ENCODE measurements at regions not wholly inside any gene's neighbourhood (a gene's known extent, or its start where the extent isn't known, plus 50 kb on each side); places are given as distances from the start of the nearest gene placed in this dataset.
"Not testable (repeated sequence)": the region's sequence is repeated elsewhere in the genome, so short reads cannot be mapped to it uniquely, and the experiment has no call there.

- intact Hi-C loops (cut with DNase I) = loop anchor here (5.0 to 10.0 kb wide), 2 partner anchors 110 to 153 kb away; no protein-coding TSS in a partner anchor
- no peak for ATAC-seq
- no peak for DNase-seq (ENCODE audit: missing footprints)
Observed at GRCh38 chr7:46934198-46934825, 647.6 kb downstream of the TNS3 start.

GRCh38 chr7:46933596-46933995 is 648.3 kb downstream of the TNS3 start:
- no peak for DNase-seq (ENCODE audit: missing footprints)
- intact Hi-C loops (cut with DNase I) = loop anchor here (5.0 to 10.0 kb wide), 2 partner anchors 111 to 154 kb away; no protein-coding TSS in a partner anchor
- peak; percentile 38 for ATAC-seq

GRCh38 chr7:46932676-46933424 is 649.1 kb downstream of the TNS3 start:
- DNase-seq (ENCODE audit: missing footprints) = peak; percentile 69
- intact Hi-C loops (cut with DNase I) = loop anchor here (5.0 to 10.0 kb wide), 2 partner anchors 112 to 154 kb away; no protein-coding TSS in a partner anchor
- ATAC-seq = peak; percentile 87

GRCh38 chr7:46932306-46932675 is 649.6 kb downstream of the TNS3 start:
- DNase-seq (ENCODE audit: missing footprints) (no peak), ATAC-seq (no peak)
- intact Hi-C loops (cut with DNase I) = loop anchor here (5.0 to 10.0 kb wide), 2 partner anchors 113 to 155 kb away; no protein-coding TSS in a partner anchor

GRCh38 chr7:46930366-46930765 is 651.5 kb downstream of the TNS3 start:
- peak; percentile 52 for ATAC-seq
- DNase-seq (ENCODE audit: missing footprints) = no peak
- intact Hi-C loops (cut with DNase I) = loop anchor here (2.0 to 10.0 kb wide), 3 partner anchors 114 to 1008 kb away; no protein-coding TSS in a partner anchor

GRCh38 chr7:46929359-46929758 is 652.6 kb downstream of the TNS3 start:
- ATAC-seq = no peak
- DNase-seq (ENCODE audit: missing footprints) = no peak
- intact Hi-C loops (cut with DNase I) = no loop called here

GRCh38 chr7:46928719-46929118 is 653.2 kb downstream of the TNS3 start:
- ATAC-seq (no peak), DNase-seq (ENCODE audit: missing footprints) (no peak)
- intact Hi-C loops (cut with DNase I) = no loop called here

- intact Hi-C loops (cut with DNase I) = no loop called here
- ATAC-seq (no peak), DNase-seq (ENCODE audit: missing footprints) (no peak)
Observed at GRCh38 chr7:46927131-46927810, 654.6 kb downstream of the TNS3 start.

- intact Hi-C loops (cut with DNase I) = no loop called here
- ATAC-seq = no peak
- no peak for DNase-seq (ENCODE audit: missing footprints)
Observed at GRCh38 chr7:46916581-46916980, 665.3 kb downstream of the TNS3 start.

- intact Hi-C loops (cut with DNase I) = no loop called here
- no peak for ATAC-seq
- DNase-seq (ENCODE audit: missing footprints) = no peak
Observed at GRCh38 chr7:46912692-46913091, 669.2 kb downstream of the TNS3 start.

GRCh38 chr7:46909601-46910051 is 672.3 kb downstream of the TNS3 start:
- intact Hi-C loops (cut with DNase I) = no loop called here
- ATAC-seq (no peak), DNase-seq (ENCODE audit: missing footprints) (no peak)

- intact Hi-C loops (cut with DNase I) = no loop called here
- DNase-seq (ENCODE audit: missing footprints) = no peak
- no peak for ATAC-seq
Observed at GRCh38 chr7:46908770-46909169, 673.1 kb downstream of the TNS3 start.

GRCh38 chr7:46904523-46904922 is 677.4 kb downstream of the TNS3 start:
- DNase-seq (ENCODE audit: missing footprints); intact Hi-C loops (cut with DNase I); ATAC-seq: not testable (repeated sequence)

GRCh38 chr7:46902463-46902862 is 679.4 kb downstream of the TNS3 start:
- intact Hi-C loops (cut with DNase I) = no loop called here
- ATAC-seq = no peak
- DNase-seq (ENCODE audit: missing footprints) = no peak

GRCh38 chr7:46900312-46901263 is 681.3 kb downstream of the TNS3 start:
- intact Hi-C loops (cut with DNase I) = no loop called here
- DNase-seq (ENCODE audit: missing footprints) (peak; percentile 34), ATAC-seq (peak; percentile 95)

- no peak for ATAC-seq
- DNase-seq (ENCODE audit: missing footprints) = no peak
- intact Hi-C loops (cut with DNase I) = no loop called here
Observed at GRCh38 chr7:46897381-46897780, 684.5 kb downstream of the TNS3 start.

GRCh38 chr7:46886669-46887374 is 695.1 kb downstream of the TNS3 start:
- DNase-seq (ENCODE audit: missing footprints) = no peak
- ATAC-seq = no peak
- intact Hi-C loops (cut with DNase I) = no loop called here

GRCh38 chr7:46885167-46885566 is 696.7 kb downstream of the TNS3 start:
- DNase-seq (ENCODE audit: missing footprints) (no peak), ATAC-seq (no peak)
- intact Hi-C loops (cut with DNase I) = no loop called here
